IMR-90 (cell line): ENCODE measurements at regions not wholly inside any gene's neighbourhood (a gene's known extent, or its start where the extent isn't known, plus 50 kb on each side); places are given as distances from the start of the nearest gene placed in this dataset. TPM values are rescaled to one million over a fixed set of nuclear protein-coding genes. Genes with fewer than 3 reads are reported as not detected.

Source experiments
- MAFK ChIP-seq: IDR thresholded peaks from 2 replicates; pipeline ENCODE4 v1.6.1; 2012; ENCODE audit warnings: low read depth, low read length, improper control_type of control experiment
- RAD21 ChIP-seq: IDR thresholded peaks from 2 replicates; pipeline ENCODE4 v1.6.1; 2012; ENCODE audit warnings: low read length, improper control_type of control experiment
- RCOR1 ChIP-seq: IDR thresholded peaks from 2 replicates; pipeline ENCODE4 v1.6.1; 2012; ENCODE audit warnings: mild to moderate bottlenecking, low read length, improper control_type of control experiment; ENCODE audit not compliant: insufficient replicate concordance
- microRNA-seq, 2 experiments: library from miRNA; stranded (forward) in 1 of 2; unstranded in 1 of 2; fragments of 10-50 nt in 1 of 2; fragments of <30 nt in 1 of 2; gene quantifications in 1 of 2; microRNA quantifications in 1 of 2; one replicate each; pipeline versions ENCODE3 to v1.1.0; 2013 to 2020; ENCODE audit not compliant: insufficient read depth in 1 of 2, insufficient read length in 1 of 2, unreplicated experiment in 1 of 2
- small RNA-seq, 5 experiments: library from RNA; depleted of rRNA; stranded (forward); fragments of <200 nt; gene quantifications; one replicate each; pipeline ENCODE3, GENCODE V24; 2012
- TF ChIP-seq, protein P1 (sequence below): fragments of 150-350 bp; IDR thresholded peaks from 2 replicates; pipeline ENCODE4 v1.6.1; 2017; ENCODE audit warnings: mild to moderate bottlenecking, antibody characterized with exemption, low read length, low read depth
- TF ChIP-seq, protein P2 (sequence below): fragments of 150-350 bp; IDR thresholded peaks from 2 replicates; pipeline ENCODE4 v1.6.1; 2016; ENCODE audit warnings: low read depth, mild to moderate bottlenecking, low read length, moderate library complexity, borderline replicate concordance

DNA sequence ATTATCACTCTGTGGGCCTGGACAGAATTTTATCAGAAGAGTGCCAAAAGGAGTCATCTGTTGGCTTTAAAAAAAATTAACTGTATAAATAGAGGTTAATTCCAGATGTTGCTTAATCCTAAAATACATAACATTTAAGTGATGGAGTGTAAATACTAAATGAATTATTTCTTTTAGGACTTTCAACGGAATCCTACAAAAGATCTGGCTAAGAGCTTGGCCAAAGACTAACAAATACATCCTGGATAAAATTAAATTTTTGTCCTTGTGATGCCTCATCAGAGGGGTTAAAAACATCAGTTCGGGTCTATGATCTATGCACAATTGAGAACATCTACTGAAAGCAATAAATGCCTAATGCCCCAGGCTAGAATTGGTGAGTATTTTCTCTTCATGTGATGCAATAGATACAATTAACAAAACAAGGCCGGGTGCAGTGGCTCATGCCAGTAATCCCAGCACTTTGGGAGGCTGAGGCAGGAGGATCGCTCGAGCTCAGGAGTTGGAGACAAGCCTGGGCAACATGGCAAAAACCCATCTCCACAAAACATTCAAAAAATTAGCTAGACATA lies 49.8 kb upstream of the RAP1B start (continued):
- TF ChIP-seq, protein P1, sequence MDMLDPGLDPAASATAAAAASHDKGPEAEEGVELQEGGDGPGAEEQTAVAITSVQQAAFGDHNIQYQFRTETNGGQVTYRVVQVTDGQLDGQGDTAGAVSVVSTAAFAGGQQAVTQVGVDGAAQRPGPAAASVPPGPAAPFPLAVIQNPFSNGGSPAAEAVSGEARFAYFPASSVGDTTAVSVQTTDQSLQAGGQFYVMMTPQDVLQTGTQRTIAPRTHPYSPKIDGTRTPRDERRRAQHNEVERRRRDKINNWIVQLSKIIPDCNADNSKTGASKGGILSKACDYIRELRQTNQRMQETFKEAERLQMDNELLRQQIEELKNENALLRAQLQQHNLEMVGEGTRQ, result no peak
- TF ChIP-seq MAFK (no peak), RCOR1 (no peak), RAD21 (no peak)
- TF ChIP-seq, protein P2, sequence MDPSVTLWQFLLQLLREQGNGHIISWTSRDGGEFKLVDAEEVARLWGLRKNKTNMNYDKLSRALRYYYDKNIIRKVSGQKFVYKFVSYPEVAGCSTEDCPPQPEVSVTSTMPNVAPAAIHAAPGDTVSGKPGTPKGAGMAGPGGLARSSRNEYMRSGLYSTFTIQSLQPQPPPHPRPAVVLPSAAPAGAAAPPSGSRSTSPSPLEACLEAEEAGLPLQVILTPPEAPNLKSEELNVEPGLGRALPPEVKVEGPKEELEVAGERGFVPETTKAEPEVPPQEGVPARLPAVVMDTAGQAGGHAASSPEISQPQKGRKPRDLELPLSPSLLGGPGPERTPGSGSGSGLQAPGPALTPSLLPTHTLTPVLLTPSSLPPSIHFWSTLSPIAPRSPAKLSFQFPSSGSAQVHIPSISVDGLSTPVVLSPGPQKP, result no peak

Small RNA genes lying in the stretch of these regions (microRNA-seq; reads per million reads assigned to microRNA genes)
- gene AC008033.2 (ENCODE audit: insufficient read depth, insufficient read length), result not detected

Small RNA genes lying in the stretch of these regions (small RNA-seq; reads per million reads assigned to genes)
- gene AC008033.2, result 0 reads per million in 5 experiments
